ENCODE measurements at regions not wholly inside any gene's neighbourhood (a gene's known extent, or its start where the extent isn't known, plus 50 kb on each side); places are given as distances from the start of the nearest gene placed in this dataset.

GRCh38 chr11:128234143-128234542, 353.2 kb downstream of the ETS1 start:
- TF ChIP-seq, protein P1, sequence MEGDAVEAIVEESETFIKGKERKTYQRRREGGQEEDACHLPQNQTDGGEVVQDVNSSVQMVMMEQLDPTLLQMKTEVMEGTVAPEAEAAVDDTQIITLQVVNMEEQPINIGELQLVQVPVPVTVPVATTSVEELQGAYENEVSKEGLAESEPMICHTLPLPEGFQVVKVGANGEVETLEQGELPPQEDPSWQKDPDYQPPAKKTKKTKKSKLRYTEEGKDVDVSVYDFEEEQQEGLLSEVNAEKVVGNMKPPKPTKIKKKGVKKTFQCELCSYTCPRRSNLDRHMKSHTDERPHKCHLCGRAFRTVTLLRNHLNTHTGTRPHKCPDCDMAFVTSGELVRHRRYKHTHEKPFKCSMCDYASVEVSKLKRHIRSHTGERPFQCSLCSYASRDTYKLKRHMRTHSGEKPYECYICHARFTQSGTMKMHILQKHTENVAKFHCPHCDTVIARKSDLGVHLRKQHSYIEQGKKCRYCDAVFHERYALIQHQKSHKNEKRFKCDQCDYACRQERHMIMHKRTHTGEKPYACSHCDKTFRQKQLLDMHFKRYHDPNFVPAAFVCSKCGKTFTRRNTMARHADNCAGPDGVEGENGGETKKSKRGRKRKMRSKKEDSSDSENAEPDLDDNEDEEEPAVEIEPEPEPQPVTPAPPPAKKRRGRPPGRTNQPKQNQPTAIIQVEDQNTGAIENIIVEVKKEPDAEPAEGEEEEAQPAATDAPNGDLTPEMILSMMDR (IDR thresholded peaks at IDR 0.05; ENCODE audit: poor library complexity, severe bottlenecking) = no peak
- TF ChIP-seq RAD21 (conservative IDR thresholded peaks at IDR 0.05) = no peak
